ENCODE measurements at regions not wholly inside any gene's neighbourhood (a gene's known extent, or its start where the extent isn't known, plus 50 kb on each side); places are given as distances from the start of the nearest gene placed in this dataset.

- no peak overlapping the region for H3K4me3 ChIP-seq (ENCODE audit: control insufficient read depth, low read depth, low read length)
- peak; percentile 47 for DNase-seq (ENCODE audit: low read depth)
- peak; percentile 53 for TF ChIP-seq CTCF (conservative IDR thresholded peaks at IDR 0.05; ENCODE audit: control insufficient read depth, insufficient read depth, low read depth, low read length)
These were observed 542.4 kb upstream of the FAM241A start for GRCh38 chr4:111602848-111603247.

GRCh38 chr4:111605111-111605510 is 540.1 kb upstream of the FAM241A start:
- no peak for DNase-seq (ENCODE audit: low read depth)
- no peak for TF ChIP-seq CTCF (conservative IDR thresholded peaks at IDR 0.05; ENCODE audit: control insufficient read depth, insufficient read depth, low read depth, low read length)
- H3K4me3 ChIP-seq (ENCODE audit: control insufficient read depth, low read depth, low read length), result no peak overlapping the region

GRCh38 chr4:111610681-111611080 is 534.6 kb upstream of the FAM241A start:
- H3K4me3 ChIP-seq (ENCODE audit: control insufficient read depth, low read depth, low read length), result no peak overlapping the region
- DNase-seq (ENCODE audit: low read depth), result no peak
- TF ChIP-seq CTCF (conservative IDR thresholded peaks at IDR 0.05; ENCODE audit: control insufficient read depth, insufficient read depth, low read depth, low read length), result no peak

- H3K4me3 ChIP-seq (ENCODE audit: control insufficient read depth, low read depth, low read length), result no peak overlapping the region
- peak; percentile 37 for DNase-seq (ENCODE audit: low read depth)
- TF ChIP-seq CTCF (conservative IDR thresholded peaks at IDR 0.05; ENCODE audit: control insufficient read depth, insufficient read depth, low read depth, low read length), result no peak
These were observed 526.3 kb upstream of the FAM241A start for GRCh38 chr4:111618908-111619307.

GRCh38 chr4:111628437-111628836 is 516.8 kb upstream of the FAM241A start:
- DNase-seq (ENCODE audit: low read depth), result no peak
- no peak overlapping the region for H3K4me3 ChIP-seq (ENCODE audit: control insufficient read depth, low read depth, low read length)
- TF ChIP-seq CTCF (conservative IDR thresholded peaks at IDR 0.05; ENCODE audit: control insufficient read depth, insufficient read depth, low read depth, low read length), result no peak

- H3K4me3 ChIP-seq (ENCODE audit: control insufficient read depth, low read depth, low read length), result no peak overlapping the region
- peak; percentile 54 for DNase-seq (ENCODE audit: low read depth)
- peak; percentile 49 for TF ChIP-seq CTCF (conservative IDR thresholded peaks at IDR 0.05; ENCODE audit: control insufficient read depth, insufficient read depth, low read depth, low read length)
These were observed 514.5 kb upstream of the FAM241A start for GRCh38 chr4:111630705-111631104.

Data from fibroblast of mammary gland (primary cell).